ENCODE measurements at regions not wholly inside any gene's neighbourhood (a gene's known extent, or its start where the extent isn't known, plus 50 kb on each side); places are given as distances from the start of the nearest gene placed in this dataset.
A peak's percentile ranks its signal among the peaks of the same experiment; 100 is the strongest.

DNA sequence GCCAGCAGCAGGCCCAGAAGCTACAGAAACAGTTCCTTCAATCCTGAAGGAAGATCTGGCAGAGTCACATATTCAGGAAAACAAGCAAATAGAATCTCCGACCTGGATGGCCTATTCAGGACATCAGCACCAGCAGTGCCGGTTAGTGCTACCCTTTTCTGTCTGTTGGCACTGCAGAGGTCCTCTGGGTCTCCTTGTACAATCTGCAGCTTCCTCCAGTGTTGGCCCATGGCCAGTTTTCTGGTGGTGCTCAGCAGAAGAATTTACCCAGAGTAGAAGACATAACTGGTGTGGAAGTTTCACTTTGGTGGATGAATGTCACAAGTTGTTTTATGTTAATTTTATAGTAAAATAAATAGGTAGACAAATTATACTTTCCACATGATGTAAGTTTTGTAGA is 498.1 kb downstream of the COG6 start:
- TF ChIP-seq, protein P1, sequence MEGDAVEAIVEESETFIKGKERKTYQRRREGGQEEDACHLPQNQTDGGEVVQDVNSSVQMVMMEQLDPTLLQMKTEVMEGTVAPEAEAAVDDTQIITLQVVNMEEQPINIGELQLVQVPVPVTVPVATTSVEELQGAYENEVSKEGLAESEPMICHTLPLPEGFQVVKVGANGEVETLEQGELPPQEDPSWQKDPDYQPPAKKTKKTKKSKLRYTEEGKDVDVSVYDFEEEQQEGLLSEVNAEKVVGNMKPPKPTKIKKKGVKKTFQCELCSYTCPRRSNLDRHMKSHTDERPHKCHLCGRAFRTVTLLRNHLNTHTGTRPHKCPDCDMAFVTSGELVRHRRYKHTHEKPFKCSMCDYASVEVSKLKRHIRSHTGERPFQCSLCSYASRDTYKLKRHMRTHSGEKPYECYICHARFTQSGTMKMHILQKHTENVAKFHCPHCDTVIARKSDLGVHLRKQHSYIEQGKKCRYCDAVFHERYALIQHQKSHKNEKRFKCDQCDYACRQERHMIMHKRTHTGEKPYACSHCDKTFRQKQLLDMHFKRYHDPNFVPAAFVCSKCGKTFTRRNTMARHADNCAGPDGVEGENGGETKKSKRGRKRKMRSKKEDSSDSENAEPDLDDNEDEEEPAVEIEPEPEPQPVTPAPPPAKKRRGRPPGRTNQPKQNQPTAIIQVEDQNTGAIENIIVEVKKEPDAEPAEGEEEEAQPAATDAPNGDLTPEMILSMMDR (IDR thresholded peaks at IDR 0.05; ENCODE audit: low read depth, low read length), result no peak
- DNase-seq (ENCODE audit: low read depth in 2 of 2), result peak in 1 of 2 donors; percentile 47
- no peak overlapping the region for H3K4me3 ChIP-seq (replicated peaks in 1 of 2; ENCODE audit: low read depth in 2 of 2, low read length in 2 of 2)

DNA sequence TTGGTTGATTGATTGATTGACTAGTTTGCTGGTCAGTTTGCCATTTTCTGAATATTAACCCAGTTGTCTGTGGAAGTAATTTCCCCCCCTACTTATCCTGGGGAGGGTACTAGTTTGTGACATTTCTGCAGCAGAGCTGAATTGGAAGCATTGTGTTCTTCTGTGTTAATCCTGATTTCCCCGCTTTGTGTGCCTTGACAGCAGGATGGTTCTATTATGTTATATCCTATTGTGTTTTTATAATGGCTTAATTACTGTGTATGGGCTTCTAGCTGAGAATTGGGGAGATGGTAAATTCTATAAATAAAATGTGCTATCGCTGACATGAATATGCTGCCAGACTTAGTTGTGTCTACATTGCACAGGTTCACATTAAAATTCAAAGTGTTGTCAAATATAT is 499.7 kb downstream of the COG6 start:
- no peak for DNase-seq (ENCODE audit: low read depth in 2 of 2)
- H3K4me3 ChIP-seq (replicated peaks in 1 of 2; ENCODE audit: low read depth in 2 of 2, low read length in 2 of 2), result no peak overlapping the region
- TF ChIP-seq, protein P1 (IDR thresholded peaks at IDR 0.05; ENCODE audit: low read depth, low read length), result no peak

DNA sequence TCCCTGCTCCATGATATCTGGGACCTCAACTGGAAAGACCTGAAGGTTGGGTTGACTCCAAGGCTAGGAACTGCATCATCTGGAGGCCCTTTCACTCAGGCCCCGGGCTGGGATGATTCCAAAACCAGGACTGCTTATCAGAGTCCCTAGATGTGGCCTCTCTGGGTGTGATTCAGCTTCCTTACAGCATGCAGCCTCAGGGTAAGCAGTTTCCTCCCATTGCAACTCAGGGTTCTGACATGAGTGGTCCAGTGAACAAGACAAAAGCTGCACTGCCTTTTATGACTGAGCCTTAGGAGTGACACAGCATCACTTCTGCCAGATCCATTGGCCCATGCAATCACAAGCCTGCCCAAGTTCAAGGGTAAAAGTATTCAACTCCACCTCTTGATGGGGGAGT is 502.8 kb downstream of the COG6 start:
- TF ChIP-seq, protein P1 (IDR thresholded peaks at IDR 0.05; ENCODE audit: low read depth, low read length), result no peak
- peak; percentile 51 to 73 for DNase-seq (ENCODE audit: low read depth in 2 of 2)
- no peak overlapping the region for H3K4me3 ChIP-seq (replicated peaks in 1 of 2; ENCODE audit: low read depth in 2 of 2, low read length in 2 of 2)

DNA sequence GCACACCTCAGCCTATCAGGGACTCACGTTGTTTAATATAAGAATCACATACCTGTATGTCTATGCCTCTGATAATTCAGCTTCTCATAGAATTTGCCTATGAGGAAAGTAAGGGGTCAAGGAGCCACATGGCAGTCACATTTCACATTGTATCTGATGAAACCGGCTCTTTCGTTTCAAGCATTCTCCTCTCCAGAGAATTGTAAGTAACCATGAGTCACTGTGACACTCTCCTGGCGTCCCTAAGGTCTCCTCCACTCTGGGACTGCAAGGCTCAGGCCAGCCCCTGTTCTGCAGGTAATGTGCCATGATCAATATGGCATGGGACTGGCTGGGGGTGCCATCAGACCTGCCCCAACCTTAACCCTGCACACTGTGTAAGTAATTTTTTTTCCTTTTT is 503.3 kb downstream of the COG6 start:
- no peak for DNase-seq (ENCODE audit: low read depth in 2 of 2)
- H3K4me3 ChIP-seq (replicated peaks in 1 of 2; ENCODE audit: low read depth in 2 of 2, low read length in 2 of 2), result no peak overlapping the region
- TF ChIP-seq, protein P1 (IDR thresholded peaks at IDR 0.05; ENCODE audit: low read depth, low read length), result no peak

DNA sequence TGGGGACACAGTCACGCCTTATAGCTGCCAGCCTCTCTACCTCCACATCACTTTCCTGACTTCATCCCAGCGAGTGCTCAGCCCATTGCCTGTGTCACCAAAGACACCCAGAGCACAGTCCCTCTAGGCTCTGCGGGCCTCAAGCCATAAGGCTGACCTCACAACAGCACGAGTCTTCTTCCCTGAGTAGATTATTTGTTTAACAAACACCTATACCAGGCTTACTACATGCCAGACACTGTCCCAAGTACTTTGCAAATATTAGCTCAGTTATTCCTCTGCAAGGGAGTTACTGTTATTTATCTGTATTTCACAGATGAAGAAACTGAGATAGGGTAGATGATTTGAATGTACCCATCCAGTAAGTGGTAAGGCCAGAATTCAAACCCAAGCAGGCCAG is 504.3 kb downstream of the COG6 start:
- TF ChIP-seq, protein P1 (IDR thresholded peaks at IDR 0.05; ENCODE audit: low read depth, low read length), result no peak
- DNase-seq (ENCODE audit: low read depth in 2 of 2), result no peak

DNA sequence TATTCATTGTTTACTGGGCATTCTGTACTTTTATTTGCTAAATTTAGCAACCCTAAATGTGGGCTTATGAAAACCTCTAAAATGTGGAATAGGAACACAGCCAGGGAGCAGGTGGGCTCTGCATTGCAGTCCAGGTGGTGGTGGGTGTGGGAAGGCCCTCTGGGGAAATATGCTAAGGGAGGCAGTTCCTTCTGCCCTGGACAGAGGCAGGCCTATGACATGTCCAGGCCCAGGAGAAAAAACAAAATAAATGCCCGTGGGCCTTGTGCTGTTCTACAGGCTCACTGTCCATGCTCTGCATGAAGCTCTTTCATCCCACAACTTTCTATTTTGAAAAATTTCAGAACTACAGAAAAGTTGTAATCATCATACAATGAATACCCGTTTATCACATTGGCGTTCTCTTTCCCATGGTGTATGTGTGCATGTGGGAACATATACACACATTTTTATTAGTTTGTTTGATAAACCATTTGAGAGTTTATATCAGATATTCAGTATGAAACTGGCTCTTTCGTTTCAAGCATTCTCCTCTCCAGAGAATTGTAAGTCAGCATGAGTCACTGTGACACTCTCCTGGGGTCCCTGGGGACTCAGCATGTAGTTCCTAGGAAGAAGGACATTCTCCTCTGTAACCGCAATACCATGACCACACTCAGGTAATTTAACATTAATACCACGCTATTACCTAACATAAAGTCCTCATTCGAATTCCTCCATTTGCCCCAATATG is 505.3 kb downstream of the COG6 start:
- H3K4me3 ChIP-seq (replicated peaks in 1 of 2; ENCODE audit: low read depth in 2 of 2, low read length in 2 of 2), result no peak overlapping the region
- TF ChIP-seq, protein P1 (IDR thresholded peaks at IDR 0.05; ENCODE audit: low read depth, low read length), result no peak
- peak in 1 of 2 donors; percentile 83 for DNase-seq (ENCODE audit: low read depth in 2 of 2)

More for the DNA sequence above, 504.3 kb downstream of the COG6 start:
- H3K4me3 ChIP-seq (replicated peaks in 1 of 2; ENCODE audit: low read depth in 2 of 2, low read length in 2 of 2), result no peak overlapping the region

All from cardiac fibroblast (primary cell).